ENCODE measurements at regions not wholly inside any gene's neighbourhood (a gene's known extent, or its start where the extent isn't known, plus 50 kb on each side); places are given as distances from the start of the nearest gene placed in this dataset.

DNA sequence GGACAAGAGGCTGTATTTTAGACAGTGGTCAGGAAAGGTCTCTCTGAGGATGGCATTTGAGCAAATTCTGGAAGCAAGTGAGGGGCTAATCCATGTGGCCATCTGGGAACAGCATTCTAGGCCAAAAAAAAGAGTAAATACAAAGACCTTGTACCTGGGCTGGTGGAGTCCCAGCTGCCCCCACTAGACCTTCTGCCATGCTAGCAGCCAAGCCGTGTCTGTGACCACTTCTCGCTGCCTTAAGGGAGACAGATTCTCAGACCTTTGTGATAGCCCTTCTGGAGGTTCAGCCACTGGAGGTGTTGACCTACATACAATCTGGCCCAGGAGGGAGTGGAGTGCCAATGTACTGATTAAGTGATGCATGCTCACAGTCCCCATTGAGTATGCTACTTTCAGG lies 506.2 kb downstream of the MID1IP1 start:
- no peak for DNase-seq

DNA sequence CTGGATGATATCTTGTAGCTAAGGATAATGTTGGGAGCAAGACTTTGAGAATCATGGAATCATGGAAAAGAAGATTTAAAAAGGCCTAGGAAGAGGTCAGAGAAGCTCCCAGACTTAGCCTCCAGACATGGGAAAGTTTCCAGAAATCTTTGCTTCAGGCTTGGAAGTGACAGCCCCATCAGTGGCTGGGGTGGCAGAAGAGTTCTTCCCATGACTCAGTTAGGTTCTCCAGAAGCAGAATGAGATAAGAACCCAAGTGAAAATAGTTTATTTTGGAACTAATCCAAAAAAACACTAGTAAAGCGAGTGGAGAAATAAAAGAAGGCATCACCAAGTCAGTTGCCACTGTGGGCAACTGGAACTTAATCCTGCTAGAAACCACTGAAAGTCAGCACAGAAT lies 506.9 kb downstream of the MID1IP1 start:
- no peak for DNase-seq

DNA sequence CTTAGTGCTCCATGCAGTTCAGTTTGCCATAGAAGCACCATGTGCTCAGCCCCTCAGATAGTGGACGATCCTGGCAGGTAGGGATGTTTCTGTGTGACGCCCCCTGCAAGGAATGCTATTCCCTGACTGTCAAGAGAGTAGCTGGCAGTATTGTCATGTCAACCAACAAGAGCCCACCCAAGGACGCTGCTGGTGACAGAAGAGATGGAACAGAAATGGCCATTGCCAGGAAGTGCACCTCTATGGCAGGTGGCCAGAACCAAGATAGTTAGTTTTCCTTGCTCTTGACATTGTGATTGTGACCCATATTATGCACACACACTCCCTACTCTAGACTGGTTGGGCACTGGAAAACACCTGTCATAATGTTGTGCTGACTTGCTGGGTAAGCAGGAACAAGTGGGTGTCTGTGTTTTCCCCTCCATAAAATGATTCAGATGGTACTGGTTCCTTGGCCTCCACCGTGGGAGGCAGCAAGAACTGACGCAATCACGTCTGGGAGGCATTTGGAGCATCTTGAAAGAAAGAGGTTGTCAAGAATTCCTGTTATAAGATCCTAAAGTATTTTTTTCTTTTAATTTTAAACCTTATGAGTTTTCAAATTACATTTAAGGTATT lies 507.9 kb downstream of the MID1IP1 start:
- no peak for DNase-seq

DNA sequence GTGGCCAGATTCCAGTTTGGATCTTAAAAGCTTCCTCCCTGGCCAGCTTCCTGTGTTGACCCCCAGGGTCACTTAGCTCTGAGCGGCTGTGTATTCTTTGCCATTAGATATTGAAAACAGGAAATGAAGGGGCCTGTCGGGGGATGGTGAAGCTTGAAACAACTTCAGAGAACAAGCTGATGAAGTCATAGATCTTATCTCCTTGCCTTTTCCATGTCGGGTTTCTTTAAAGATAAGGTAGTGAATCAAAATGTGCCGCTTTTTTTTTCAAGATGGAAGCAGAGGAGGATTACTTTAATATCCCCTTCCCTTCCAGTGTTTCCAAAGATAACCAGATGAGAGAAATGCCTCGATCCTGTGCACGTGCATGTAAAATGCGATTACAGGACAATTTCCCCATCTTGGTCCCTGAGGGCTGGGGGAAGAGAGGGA lies 508.5 kb downstream of the MID1IP1 start:
- no peak for DNase-seq

DNA sequence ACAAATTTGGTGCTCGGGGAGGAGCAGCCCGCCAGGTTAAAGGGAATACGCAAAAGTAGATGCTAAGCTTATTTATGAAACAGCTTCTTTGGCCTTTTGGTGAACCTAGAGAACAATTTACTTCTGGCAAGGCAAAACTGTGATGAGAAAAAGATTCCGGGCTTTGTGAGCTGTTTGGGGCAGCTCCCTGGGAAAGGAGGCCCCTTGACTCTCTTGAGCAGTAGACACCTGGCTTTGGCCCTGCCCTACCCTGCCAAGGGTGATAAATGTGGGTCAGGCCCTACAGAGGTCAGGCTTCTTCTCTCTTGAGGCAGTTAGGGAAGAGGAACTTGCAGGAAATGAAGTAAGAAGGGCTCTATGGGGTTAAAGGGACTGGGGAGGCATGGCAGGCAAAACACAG lies 509.6 kb downstream of the MID1IP1 start:
- DNase-seq, result no peak

DNA sequence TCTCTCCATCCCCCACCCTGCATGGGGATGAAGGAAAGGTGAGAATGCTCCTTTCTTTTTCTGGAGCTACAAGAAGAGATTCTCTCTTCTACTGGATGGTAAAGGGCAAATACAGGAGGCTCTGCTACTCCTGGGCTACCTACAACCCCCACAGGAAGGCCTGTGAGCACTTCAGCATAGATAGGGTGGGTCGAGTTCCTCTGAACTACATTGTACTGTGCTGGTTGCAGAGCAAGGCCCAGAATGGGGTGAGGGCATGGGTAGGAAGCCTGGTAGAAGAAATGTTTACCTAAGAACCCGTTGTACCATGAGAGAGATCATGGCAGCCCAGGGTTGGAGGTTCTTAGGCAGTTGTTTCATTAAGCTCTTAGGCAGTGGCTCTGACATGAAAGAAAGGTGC lies 510.4 kb downstream of the MID1IP1 start:
- no peak for DNase-seq

DNA sequence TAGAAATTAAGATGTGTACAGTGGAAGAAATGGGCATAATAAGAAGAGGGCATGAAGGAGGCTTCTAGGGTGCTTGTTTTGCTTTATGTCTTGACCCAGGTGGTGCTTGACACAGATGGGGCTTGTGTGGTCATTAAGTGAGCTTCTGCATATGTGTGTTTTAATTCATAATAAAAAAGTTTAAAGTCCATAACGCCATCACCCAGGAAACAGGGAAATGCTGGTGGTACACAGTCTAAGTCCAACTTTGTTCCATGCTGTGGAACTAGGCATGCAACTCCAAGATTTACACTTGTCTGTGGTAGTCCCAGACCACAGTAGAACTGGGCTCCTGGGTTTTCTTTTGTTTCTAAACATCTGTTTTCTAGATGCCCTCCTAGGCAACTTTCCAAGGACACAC lies 511.9 kb downstream of the MID1IP1 start:
- DNase-seq, result no peak

DNA sequence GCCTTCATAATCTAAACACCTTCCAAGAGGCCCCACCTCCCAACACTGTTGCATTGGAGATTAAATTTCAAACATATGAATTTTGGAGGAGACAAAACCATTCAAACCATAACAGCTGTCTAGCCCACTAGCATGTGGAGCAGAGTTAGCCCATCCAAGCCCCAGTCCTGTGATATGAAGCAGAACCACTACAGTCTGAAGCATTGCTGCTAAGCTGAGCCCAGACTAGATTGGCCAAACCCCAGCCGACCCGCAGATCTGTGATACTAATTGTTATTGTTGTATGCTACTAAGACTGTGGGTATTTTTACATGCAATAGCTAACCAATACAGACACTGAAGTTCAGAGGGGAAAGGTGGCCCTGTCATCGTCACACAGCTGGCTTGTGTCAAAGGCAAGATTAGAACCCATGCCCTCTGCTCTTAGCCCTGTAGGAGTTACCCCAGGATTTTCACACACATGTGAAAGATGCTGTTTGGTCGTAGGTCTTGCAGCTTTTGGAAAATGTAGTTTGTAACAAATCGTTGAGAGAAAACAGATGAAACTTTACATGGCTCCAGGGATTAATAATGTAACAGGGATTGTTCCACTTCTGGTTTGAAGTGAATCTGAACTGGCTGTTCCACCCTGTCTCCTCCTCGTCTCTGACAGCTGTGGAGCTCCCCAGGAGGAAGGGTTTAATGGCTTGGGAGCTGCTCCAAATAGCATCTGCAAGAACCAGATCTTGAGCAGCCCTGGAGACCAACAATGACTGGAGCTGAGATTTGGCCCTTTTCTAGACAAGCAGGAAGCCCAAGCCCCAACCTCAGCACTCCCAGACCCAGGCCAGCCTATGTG lies 517.5 kb downstream of the MID1IP1 start:
- no peak for DNase-seq

DNA sequence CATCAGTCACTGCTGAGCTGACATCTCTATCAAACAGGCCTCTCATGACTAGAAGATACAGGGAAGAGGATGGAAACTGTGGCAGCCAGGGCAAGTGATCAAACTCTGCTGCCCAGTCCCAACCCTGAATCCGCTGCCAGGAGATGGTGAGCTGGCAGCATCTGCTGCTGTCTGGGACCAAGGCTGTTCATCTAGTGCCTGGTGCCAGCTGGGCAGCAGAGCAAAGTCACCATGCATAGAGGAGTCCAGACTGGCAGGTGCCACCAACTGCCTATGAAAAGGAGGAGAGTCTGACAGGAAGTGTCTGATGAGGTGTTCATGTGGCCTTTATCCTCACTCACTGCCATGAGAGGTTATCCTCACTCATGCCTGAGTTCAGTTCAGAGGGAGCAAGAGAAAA lies 518.9 kb downstream of the MID1IP1 start:
- no peak for DNase-seq

DNA sequence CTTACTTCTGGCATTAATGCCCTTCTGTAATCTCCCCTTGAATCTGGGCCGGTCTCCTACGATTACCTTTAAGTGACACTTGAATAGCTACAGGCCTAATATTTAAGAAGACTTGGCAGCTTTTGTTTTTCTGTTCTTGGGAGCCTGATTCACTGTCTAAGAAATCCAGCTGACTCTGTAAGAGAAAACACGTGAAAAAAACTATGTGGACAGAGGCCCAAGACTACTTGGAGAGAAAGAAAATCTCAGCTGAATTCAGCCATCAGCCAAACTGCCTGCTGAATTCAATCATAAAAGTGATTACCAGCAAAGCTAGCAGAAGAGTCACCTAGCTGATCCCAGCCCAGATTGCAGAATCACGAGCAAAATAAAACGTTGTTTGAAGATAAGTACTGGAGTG lies 521.2 kb downstream of the MID1IP1 start:
- DNase-seq, result no peak

DNA sequence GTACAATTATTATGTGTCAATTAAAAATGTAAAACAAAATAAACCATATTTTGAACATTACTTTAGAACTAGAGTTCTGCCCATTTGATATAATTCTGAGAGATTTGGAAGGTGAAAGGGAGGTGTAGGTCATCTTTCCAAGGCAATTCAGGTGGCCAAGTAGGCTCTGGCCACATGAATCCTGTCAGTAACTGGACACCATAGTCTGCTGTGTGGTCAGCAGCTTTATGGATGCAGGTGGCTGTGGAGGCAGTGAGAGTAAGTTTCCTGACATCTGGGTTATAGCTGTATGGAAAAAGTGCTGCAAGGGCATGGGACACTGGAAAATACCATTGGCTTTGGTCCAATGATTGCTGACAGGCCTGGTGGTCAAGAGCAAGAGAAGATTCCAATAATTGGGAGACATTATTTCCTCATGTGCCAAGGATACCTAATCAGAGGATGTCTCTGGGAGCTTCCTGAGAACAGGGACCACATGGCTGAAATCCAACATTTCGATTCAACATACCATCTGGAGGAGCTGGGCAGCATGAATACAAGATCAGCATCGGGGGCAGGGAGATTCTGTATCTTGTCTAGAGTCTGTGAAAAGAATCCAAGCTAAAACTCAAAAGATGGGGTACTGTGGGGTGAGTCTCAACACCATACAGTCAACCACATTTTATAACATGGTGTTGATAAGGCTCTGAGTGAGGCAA lies 523.1 kb downstream of the MID1IP1 start:
- DNase-seq, result no peak

DNA sequence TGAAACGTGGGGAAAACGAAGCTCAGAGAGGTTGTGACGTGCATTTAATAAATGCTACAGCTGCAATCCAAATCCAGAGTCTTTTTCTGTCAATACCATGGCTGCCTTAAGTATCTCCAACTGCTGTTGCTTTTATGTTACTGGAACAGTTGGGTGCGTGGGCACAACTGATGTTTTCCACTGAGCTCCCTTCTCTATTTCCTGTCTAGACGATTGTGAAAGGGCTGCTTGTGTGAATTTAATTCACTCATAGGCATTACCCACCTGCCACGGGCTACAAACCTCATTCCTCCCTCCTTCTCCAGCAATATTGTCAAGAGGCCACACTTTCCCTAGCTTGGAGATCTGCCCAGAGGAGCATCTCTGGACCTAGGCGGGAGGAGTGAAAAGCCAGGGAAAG lies 526.0 kb downstream of the MID1IP1 start:
- DNase-seq, result no peak

DNA sequence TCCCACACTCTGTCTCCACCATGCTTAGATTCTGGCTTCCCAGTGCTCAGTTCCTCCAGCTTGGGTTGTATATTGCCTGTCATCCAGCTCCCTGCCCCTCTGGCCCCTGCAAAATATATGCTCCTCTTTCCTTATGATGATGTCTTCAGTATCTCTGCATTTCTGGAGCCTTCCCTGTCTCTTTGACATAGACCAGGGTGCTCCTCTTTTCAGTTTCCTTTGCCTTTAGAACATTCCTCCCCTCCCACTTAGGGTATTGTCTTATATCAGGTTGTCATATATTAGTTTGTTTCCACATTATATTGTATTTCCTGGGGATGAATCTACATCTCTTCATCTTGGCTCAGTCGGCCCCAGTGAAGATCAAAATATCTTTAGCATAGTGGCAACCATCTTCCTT lies 526.4 kb downstream of the MID1IP1 start:
- no peak for DNase-seq

DNA sequence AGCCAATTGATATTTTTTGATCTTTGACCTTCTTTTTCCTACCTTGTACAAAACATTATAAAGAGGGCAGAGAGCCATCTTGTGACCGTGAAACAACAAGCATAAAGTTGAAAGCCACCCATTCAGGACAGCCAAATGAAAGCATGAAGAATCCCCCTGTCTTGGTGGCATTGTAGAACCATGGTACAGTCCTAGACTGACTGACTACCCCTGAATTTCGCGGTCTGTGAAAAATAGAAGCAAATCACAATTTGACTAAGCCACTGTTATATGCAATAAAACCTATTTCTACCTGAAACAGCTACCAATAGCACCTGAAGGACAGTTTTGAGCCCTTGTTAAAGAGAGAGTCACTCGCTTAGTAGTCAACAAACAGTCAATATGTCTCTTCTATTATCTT lies 527.4 kb downstream of the MID1IP1 start:
- DNase-seq, result no peak

DNA sequence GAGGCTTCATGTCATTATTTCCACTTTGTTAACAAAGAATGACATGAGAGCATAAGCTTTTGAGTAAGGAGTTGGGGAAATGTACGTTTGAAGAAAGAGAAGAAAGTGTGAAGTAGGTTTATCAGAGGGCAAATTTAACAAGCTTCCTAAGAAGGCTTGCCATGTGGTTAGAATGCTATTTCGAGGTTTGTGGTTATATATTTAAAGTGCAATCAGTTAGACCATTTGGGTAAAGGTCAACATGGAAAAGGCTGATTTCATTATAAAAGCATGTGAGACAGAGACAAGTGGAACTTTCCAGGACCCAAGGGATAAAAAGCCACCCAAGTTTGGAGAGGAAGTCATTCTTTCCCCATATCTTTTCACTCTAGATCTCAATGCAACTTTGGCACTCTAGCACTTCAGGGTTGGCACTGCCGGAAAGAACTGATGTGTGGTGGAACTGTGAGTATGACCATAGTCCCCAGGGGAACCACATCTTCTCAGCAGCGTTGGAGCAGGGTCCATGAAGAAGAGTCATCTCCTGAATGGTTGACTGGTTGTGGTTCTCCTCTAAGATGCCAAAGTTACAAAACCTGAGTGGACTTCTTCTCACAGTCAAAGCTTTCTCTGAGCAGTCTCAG lies 529.9 kb downstream of the MID1IP1 start:
- no peak for DNase-seq

DNA sequence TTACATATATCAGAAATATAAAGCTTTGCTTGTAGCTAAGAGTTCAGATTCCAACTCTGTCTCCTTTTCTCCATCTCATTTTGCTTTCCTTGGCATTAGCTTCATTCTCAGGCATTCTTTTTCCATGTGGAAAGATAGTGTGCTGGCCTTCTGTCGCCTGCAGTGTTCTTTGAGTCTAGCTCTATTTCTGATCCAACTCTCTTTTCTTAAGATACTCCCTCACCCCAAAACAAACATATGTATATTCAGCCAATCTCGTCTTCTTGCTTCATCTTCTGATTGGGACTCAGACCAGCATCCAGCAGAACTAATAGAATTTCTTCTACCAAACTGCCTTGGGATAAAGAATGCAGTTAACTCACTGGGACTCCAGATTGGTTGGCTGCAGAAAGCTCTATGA lies 532.2 kb downstream of the MID1IP1 start:
- no peak for DNase-seq

DNA sequence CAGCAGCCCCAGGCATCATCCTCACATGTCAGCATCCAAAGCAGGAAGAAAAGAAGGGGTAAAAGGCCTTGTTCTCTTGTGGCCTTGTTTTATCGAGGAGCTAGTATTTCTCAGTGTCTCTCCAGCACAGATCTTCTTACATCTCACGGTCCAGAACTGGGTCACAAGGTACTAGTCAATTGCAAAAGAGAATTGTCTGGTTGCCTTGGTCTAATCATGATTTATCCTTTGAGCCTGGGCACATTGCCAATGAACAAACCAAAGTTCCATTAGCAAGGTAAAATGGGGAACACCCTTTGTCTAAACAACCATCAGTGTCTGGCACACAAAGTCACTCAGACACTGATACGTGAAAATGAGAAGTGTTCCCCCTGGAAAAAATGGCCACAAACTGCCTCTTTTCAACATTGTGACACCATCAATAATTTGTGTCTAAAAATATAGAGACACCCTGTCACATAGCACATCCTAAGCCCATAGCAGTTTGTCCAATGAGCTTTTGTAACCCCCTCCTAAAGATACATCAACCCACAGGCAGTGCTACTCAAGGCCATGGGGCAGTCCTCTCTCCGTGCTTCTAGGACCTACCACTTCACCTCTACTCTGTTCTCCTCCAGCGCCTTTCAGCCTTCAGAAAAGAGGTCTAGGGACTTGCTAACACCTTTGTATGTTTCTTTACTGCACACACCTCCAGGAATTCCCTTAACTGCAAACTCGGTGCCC lies 534.4 kb downstream of the MID1IP1 start:
- DNase-seq, result peak; percentile 66

DNA sequence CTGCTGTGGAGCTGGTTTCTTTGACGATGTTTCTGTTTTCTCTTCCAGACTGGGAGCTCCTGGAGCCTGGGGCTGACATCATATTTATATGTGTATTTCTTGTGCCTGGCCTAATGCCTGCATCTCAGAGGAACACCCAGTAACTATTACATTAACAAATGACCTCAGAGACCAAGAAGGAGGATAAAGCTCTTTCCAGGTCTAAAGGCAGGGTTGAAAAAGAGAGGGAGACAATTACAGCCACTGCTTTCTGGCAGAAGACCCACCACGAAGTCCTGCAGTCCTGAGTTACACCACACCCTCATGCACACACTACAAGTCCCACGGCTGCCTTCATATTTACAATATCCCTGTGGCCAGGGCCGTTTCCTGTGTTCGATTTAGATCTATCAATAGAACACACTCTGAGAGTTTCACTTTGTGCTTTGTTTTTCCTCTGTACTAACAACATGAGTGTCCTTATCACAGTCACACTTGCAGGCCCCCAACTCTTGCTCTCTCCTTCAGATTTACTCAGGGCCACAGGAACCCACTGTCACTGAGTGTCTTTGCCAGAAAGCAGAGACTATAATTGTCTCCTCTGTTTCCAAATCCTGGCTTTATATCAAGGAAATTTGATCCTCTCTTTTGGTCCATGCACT lies 535.5 kb downstream of the MID1IP1 start:
- DNase-seq, result peak; percentile 56

DNA sequence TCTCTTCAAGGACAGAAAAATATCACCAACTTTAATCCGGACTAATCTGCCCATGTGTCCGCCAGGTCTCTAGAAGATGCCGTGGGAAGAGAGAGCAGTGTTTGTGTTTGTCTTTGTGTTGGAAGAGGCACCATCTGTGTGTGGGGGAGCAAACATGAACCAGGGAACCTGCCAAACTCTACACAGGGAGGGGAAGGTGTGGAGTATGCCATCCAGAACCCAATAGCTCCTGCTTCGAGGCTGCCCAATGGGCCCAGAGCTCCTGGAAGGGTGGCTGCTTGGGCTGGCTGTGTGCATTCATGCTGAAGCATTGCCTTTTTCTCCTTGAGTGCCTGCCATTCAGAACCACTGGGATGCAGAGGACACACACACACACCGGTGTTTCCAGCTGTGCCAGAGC lies 536.2 kb downstream of the MID1IP1 start:
- no peak for DNase-seq

DNA sequence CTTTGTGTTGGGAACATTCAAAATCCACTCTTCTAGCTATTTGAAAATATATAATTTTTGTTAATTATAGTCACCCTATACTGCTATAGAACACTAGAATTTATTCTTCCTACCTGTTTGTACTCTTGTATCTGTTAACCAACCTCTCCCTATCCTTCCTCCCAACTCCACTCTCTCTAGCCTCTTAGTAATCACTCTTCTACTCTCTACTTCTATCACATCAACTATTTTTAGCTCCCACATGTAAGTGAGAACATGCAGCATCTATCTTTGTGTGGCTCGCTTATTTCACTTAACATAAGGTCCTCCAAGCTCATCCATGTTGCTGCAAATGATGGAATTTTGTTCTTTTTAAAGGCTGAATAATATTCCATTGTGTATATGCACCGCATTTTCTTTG lies 537.3 kb downstream of the MID1IP1 start:
- no peak for DNase-seq

DNA sequence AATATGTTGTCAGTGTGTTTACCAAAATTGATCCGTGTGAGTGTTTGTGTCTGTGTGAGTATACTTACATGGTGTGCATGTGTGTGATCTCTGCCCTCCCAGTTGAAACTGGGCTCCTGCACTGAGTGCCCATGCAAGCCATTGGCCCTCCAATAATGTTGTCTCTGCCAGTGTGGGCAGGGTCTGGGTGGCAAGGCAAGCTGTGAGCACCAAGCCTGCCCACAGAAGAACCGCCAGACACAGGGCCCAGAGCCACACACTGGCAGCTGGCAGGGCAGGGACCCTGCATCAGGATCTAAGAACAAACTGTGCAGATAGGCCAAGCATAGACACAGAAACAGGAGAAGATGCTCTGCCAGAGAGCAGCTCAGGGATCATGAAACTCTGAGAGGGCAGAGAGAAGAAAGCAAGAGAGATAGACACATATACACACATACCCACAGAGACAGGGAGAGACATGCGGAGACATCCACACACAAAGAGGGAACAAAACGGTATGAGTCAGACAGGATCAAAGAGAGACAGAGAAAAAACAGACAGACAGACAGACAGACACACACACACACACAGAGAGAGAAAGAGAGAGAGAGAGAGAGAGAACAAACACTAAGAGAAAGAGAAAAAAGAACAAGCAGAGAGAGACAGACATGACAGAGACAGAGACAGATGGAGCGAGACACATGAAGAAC lies 555.0 kb downstream of the MID1IP1 start:
- no peak for DNase-seq

DNA sequence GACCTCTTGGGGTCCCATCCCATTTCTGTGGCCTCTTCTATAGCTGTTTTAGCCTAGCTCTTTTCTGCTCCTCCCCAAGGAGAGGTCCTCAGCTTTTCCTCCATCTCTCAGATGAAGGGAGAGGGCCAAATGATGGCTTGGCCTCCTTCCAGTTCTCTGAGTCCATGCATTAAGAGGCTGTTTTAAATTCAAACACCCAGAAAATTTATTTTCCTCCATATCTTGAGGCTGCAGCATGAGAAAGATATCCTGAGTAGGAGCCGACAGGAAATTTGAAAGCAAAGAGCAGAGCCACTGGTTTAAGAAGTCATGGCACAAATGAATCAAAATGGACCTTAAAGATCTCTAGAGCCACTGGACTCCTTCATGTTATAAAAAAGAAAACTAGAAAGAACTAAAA lies 558.8 kb downstream of the MID1IP1 start:
- DNase-seq, result no peak

Measured in NCI-H2081 treated with DMSO at 0.1 percent for 48 hours (cell line).